Motor neuron (in vitro differentiated cells): ENCODE measurements at regions not wholly inside any gene's neighbourhood (a gene's known extent, or its start where the extent isn't known, plus 50 kb on each side); places are given as distances from the start of the nearest gene placed in this dataset.
A peak's percentile ranks its signal among the peaks of the same experiment; 100 is the strongest.

Experiments used
- ATAC-seq, 8 experiments: fragments of 200-7000 bp; cut with Tn5 transposase; replicated peaks in 6 of 8; 2 replicates each; pipeline ENCODE4 v1.8.0; 2021; ENCODE audit warnings: mild to moderate bottlenecking in 8 of 8, moderate library complexity in 8 of 8
- H3K27ac ChIP-seq, 2 donors: fragments of 250-450 bp; sonication (Bioruptor Pico); 2 replicates each; pipeline ENCODE4 v1.9.0; 2021; ENCODE audit warnings: antibody characterized with exemption in 2 of 2, mild to moderate bottlenecking in 2 of 2, moderate library complexity in 1 of 2
- H3K4me1 ChIP-seq, 2 donors: fragments of 250-450 bp; sonication (Bioruptor Pico); replicated peaks in 1 of 2; 2 replicates each; pipeline ENCODE4 v1.6.1; 2021; ENCODE audit warnings: antibody characterized with exemption in 2 of 2, mild to moderate bottlenecking in 2 of 2, moderate library complexity in 1 of 2
- H3K4me3 ChIP-seq, 5 donors: fragments of 250-450 bp; sonication (Bioruptor Pico); 2 replicates each; pipeline ENCODE4 v1.9.0; 2021; ENCODE audit warnings: antibody characterized with exemption in 5 of 5, mild to moderate bottlenecking in 5 of 5, moderate library complexity in 4 of 5
- WGBS, 10 experiments: fragments of 450-650 bp; shearing (Covaris generic); methylation state at CpG; one replicate each; pipeline ENCODE4 v1.0.0; 2022; 5-methylcytosine and 5-hydroxymethylcytosine counted together
- in situ Hi-C, 9 experiments: fragments of 400-800 bp; cut with MboI; loops; one replicate each; pipeline ENCODE4 v1.15.0; 2021; ENCODE audit warnings: low sequenced_read_pairs in 9 of 9, low pct_unique_long_range_greater_than_20kb in 2 of 9; ENCODE audit not compliant: unreplicated experiment in 9 of 9

- H3K4me3 ChIP-seq: no peak overlapping the region
- in situ Hi-C loops: no loop called here
- H3K4me1 ChIP-seq: no peaks in the 10 kb centered on the region
- peak in 1 of 8 experiments; percentile 93 for ATAC-seq
- H3K27ac ChIP-seq: no peak overlapping the region
- WGBS, 10 experiments: 20 to 100% (median 89%) methylated on average over 1 to 8 of the region's 11 CpGs; no CpG with 5 or more reads in 1 of the 10 experiments
These were observed 52.7 kb upstream of the ERCC6L2 start for GRCh38 chr9:95822583-95823431.

GRCh38 chr9:95822015-95822414, 53.5 kb upstream of the ERCC6L2 start:
- in situ Hi-C loops: no loop called here
- H3K4me3 ChIP-seq: no peak overlapping the region

GRCh38 chr9:95820074-95820473, 55.4 kb upstream of the ERCC6L2 start:
- Histone ChIP-seq H3K4me3 (no peak overlapping the region), H3K27ac (no peak overlapping the region), H3K4me1 (no peaks in the 10 kb centered on the region)
- in situ Hi-C loops: no loop called here
- WGBS, 10 experiments: 17 to 100% (median 71%) methylated on average over 2 to 8 of the region's 8 CpGs; no CpG with 5 or more reads in 1 of the 10 experiments
- ATAC-seq: peak in 2 of 8 experiments; percentile 21 to 60

More at GRCh38 chr9:95822015-95822414, 53.5 kb upstream of the ERCC6L2 start:
- no peaks in the 10 kb centered on the region for H3K4me1 ChIP-seq
- H3K27ac ChIP-seq: no peak overlapping the region
- no peak for ATAC-seq
- WGBS, 10 experiments: 91 to 100% (median 95%) methylated on average over 2 to 3 of the region's 3 CpGs; no CpG with 5 or more reads in 5 of the 10 experiments

- 60 to 100% (median 92%) methylated on average over 1 to 8 of the region's 10 CpGs; no CpG with 5 or more reads in 2 of the 10 experiments for WGBS, 10 experiments
- no peak for ATAC-seq
- in situ Hi-C loops: no loop called here
- Histone ChIP-seq H3K27ac (no peak overlapping the region), H3K4me3 (no peak overlapping the region), H3K4me1 (no peaks in the 10 kb centered on the region)
These were observed 55.9 kb upstream of the ERCC6L2 start for GRCh38 chr9:95819636-95820035.

GRCh38 chr9:95817205-95817604, 58.3 kb upstream of the ERCC6L2 start:
- no peak for ATAC-seq
- Histone ChIP-seq H3K4me3 (no peak overlapping the region), H3K27ac (no peak overlapping the region), H3K4me1 (no peaks in the 10 kb centered on the region)
- 72 to 94% (median 86%) methylated on average over 2 to 6 of the region's 6 CpGs for WGBS, 10 experiments
- in situ Hi-C loops: no loop called here

- in situ Hi-C loops: no loop called here
- no peak for ATAC-seq
- no peak overlapping the region for H3K4me3 ChIP-seq
- no peaks in the 10 kb centered on the region for H3K4me1 ChIP-seq
- no peak overlapping the region for H3K27ac ChIP-seq
- 33 to 100% (median 89%) methylated on average over 1 to 5 of the region's 5 CpGs for WGBS, 10 experiments
These were observed 58.8 kb upstream of the ERCC6L2 start for GRCh38 chr9:95816716-95817115.

- Histone ChIP-seq H3K4me3 (no peak overlapping the region), H3K27ac (no peak overlapping the region), H3K4me1 (no peaks in the 10 kb centered on the region)
- in situ Hi-C loops: no loop called here
- WGBS, 10 experiments: 59 to 90% (median 77%) methylated on average over 2 to 10 of the region's 17 CpGs; no CpG with 5 or more reads in 3 of the 10 experiments
- no peak for ATAC-seq
These were observed 59.5 kb upstream of the ERCC6L2 start for GRCh38 chr9:95815961-95816360.

- whole genome bisulfite sequencing, 10 experiments: 80 to 100% (median 88%) methylated on average over 2 to 14 of the region's 17 CpGs; no CpG with 5 or more reads in 4 of the 10 experiments
- no peak overlapping the region for H3K27ac ChIP-seq
- ATAC-seq: no peak
- no peak overlapping the region for H3K4me3 ChIP-seq
- H3K4me1 ChIP-seq: no peaks in the 10 kb centered on the region
- in situ Hi-C loops: no loop called here
These were observed 60.4 kb upstream of the ERCC6L2 start for GRCh38 chr9:95815133-95815532.

GRCh38 chr9:95813923-95814322, 61.6 kb upstream of the ERCC6L2 start:
- Histone ChIP-seq H3K27ac (no peak overlapping the region), H3K4me3 (no peak overlapping the region), H3K4me1 (no peaks in the 10 kb centered on the region)
- ATAC-seq: no peak
- in situ Hi-C loops: no loop called here

GRCh38 chr9:95810814-95811213, 64.7 kb upstream of the ERCC6L2 start:
- in situ Hi-C loops: no loop called here
- no peaks in the 10 kb centered on the region for H3K4me1 ChIP-seq
- H3K4me3 ChIP-seq: no peak overlapping the region
- no peak for ATAC-seq
- no peak overlapping the region for H3K27ac ChIP-seq

GRCh38 chr9:95810133-95810532, 65.4 kb upstream of the ERCC6L2 start:
- WGBS, 10 experiments: 67 to 100% (median 91%) methylated on average over 1 to 3 of the region's 3 CpGs; no CpG with 5 or more reads in 6 of the 10 experiments
- Histone ChIP-seq H3K27ac (no peak overlapping the region), H3K4me1 (no peaks in the 10 kb centered on the region), H3K4me3 (no peak overlapping the region)
- no peak for ATAC-seq
- in situ Hi-C loops: no loop called here

GRCh38 chr9:95809686-95810085, 65.8 kb upstream of the ERCC6L2 start:
- no peaks in the 10 kb centered on the region for H3K4me1 ChIP-seq
- 64 to 100% (median 87%) methylated on average over 1 to 2 of the region's 2 CpGs; no CpG with 5 or more reads in 4 of the 10 experiments for WGBS, 10 experiments
- ATAC-seq: no peak
- in situ Hi-C loops: no loop called here
- H3K27ac ChIP-seq: no peak overlapping the region
- no peak overlapping the region for H3K4me3 ChIP-seq

- ATAC-seq: peak in 4 of 8 experiments; percentile 22 to 93 (median 90)
- in situ Hi-C loops: no loop called here
- H3K4me1 ChIP-seq: no peaks in the 10 kb centered on the region
- WGBS, 10 experiments: 80 to 100% (median 100%) methylated on average over 1 to 2 of the region's 3 CpGs; no CpG with 5 or more reads in 3 of the 10 experiments
- no peak overlapping the region for H3K27ac ChIP-seq
- H3K4me3 ChIP-seq: no peak overlapping the region
These were observed 67.5 kb upstream of the ERCC6L2 start for GRCh38 chr9:95808011-95808410.
